Ovary (tissue), 3 donors: ENCODE measurements at regions not wholly inside any gene's neighbourhood (a gene's known extent, or its start where the extent isn't known, plus 50 kb on each side); places are given as distances from the start of the nearest gene placed in this dataset.

Source experiments
- CTCF ChIP-seq, 3 donors: fragments of 450-650 bp in 2 of 3; fragments of 200-600 bp in 1 of 3; IDR thresholded peaks; one replicate each; pipeline versions ENCODE4 v1.5.1 to v1.8.0; 2016 to 2022; ENCODE audit warnings: antibody characterized with exemption in 3 of 3, mild to moderate bottlenecking in 1 of 3
- EP300 ChIP-seq: sonication (generic); formaldehyde crosslinking; IDR thresholded peaks from one replicate; pipeline ENCODE4 v1.6.1; 2017; ENCODE audit warnings: antibody characterized with exemption
- POLR2A ChIP-seq: fragments of 450-650 bp; IDR thresholded peaks from one replicate; pipeline ENCODE4 v1.6.1; 2017; ENCODE audit warnings: antibody characterized with exemption, mild to moderate bottlenecking, moderate library complexity
- donor health status: DM: no; HTN: no; CAD: no.

- TF ChIP-seq CTCF (IDR thresholded peaks at IDR 0.05) (no peak), POLR2A (no peak), EP300 (no peak)
These were observed 1007.1 kb downstream of the SH3BGRL start for GRCh38 chrX:82208975-82209374.
